ENCODE measurements at regions not wholly inside any gene's neighbourhood (a gene's known extent, or its start where the extent isn't known, plus 50 kb on each side); places are given as distances from the start of the nearest gene placed in this dataset.

GRCh38 chr4:160835789-160836188 is 1328.0 kb downstream of the FSTL5 start:
- TF ChIP-seq, protein P1, sequence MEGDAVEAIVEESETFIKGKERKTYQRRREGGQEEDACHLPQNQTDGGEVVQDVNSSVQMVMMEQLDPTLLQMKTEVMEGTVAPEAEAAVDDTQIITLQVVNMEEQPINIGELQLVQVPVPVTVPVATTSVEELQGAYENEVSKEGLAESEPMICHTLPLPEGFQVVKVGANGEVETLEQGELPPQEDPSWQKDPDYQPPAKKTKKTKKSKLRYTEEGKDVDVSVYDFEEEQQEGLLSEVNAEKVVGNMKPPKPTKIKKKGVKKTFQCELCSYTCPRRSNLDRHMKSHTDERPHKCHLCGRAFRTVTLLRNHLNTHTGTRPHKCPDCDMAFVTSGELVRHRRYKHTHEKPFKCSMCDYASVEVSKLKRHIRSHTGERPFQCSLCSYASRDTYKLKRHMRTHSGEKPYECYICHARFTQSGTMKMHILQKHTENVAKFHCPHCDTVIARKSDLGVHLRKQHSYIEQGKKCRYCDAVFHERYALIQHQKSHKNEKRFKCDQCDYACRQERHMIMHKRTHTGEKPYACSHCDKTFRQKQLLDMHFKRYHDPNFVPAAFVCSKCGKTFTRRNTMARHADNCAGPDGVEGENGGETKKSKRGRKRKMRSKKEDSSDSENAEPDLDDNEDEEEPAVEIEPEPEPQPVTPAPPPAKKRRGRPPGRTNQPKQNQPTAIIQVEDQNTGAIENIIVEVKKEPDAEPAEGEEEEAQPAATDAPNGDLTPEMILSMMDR (IDR thresholded peaks at IDR 0.05; ENCODE audit: borderline replicate concordance, extremely low read depth, low read length, poor library complexity, severe bottlenecking), result no peak
- no peak for TF ChIP-seq EZH2 (IDR thresholded peaks at IDR 0.05; ENCODE audit: borderline replicate concordance, low read depth, low read length, severe bottlenecking)
